SK-N-SH treated with all-trans-retinoic acid at 6 μM for 48 hours (cell line): ENCODE measurements at regions not wholly inside any gene's neighbourhood (a gene's known extent, or its start where the extent isn't known, plus 50 kb on each side); places are given as distances from the start of the nearest gene placed in this dataset.

Experiments used
- ATAC-seq: fragments of 200-7000 bp; cut with Tn5 transposase; 3 replicates; pipeline ENCODE4 v1.9.1; 2020; ENCODE audit warnings: mild to moderate bottlenecking, moderate library complexity
- ARNTL ChIP-seq: fragments of 450-650 bp; formaldehyde crosslinking; IDR thresholded peaks from 2 replicates; pipeline ENCODE4 v1.5.0; 2020; ENCODE audit warnings: low read depth, mild to moderate bottlenecking, moderate library complexity, borderline replicate concordance
- BACH2 ChIP-seq: fragments of 250-450 bp; sonication (Bioruptor Pico); IDR thresholded peaks from 2 replicates; pipeline ENCODE4 v1.9.0; 2021; ENCODE audit warnings: mild to moderate bottlenecking, borderline replicate concordance
- CSDC2 ChIP-seq: fragments of 250-450 bp; sonication (Bioruptor Pico); IDR thresholded peaks from 2 replicates; pipeline ENCODE4 v1.5.0; 2020; ENCODE audit warnings: mild to moderate bottlenecking, moderate library complexity
- GLIS3 ChIP-seq: fragments of 250-450 bp; sonication (Bioruptor Pico); IDR thresholded peaks from 2 replicates; pipeline ENCODE4 v1.5.0; 2020; ENCODE audit warnings: mild to moderate bottlenecking, moderate library complexity
- ISL1 ChIP-seq: fragments of 250-450 bp; sonication (Bioruptor Pico); IDR thresholded peaks from 2 replicates; pipeline ENCODE4 v2.1.2; 2022; ENCODE audit warnings: mild to moderate bottlenecking, moderate library complexity
- RARB ChIP-seq: fragments of 250-450 bp; sonication (Bioruptor Pico); IDR thresholded peaks from 2 replicates; pipeline ENCODE4 v1.8.0; 2021; ENCODE audit warnings: mild to moderate bottlenecking, moderate library complexity
- TOX ChIP-seq: fragments of 250-450 bp; sonication (Bioruptor Pico); IDR thresholded peaks from 2 replicates; pipeline ENCODE4 v1.8.0; 2021; ENCODE audit warnings: mild to moderate bottlenecking, moderate library complexity, borderline replicate concordance
- ZFP3 ChIP-seq: fragments of 250-450 bp; sonication (Bioruptor Pico); IDR thresholded peaks from 2 replicates; pipeline ENCODE4 v1.5.0; 2020; ENCODE audit warnings: mild to moderate bottlenecking, moderate library complexity
- ZFP30 ChIP-seq: fragments of 450-650 bp; formaldehyde crosslinking; IDR thresholded peaks from 2 replicates; pipeline ENCODE4 v1.5.0; 2022; ENCODE audit warnings: mild to moderate bottlenecking, moderate library complexity
- ZNF70 ChIP-seq: fragments of 450-650 bp; formaldehyde crosslinking; IDR thresholded peaks from 2 replicates; pipeline ENCODE4 v1.5.0; 2020; ENCODE audit warnings: mild to moderate bottlenecking, moderate library complexity
- ZNF8 ChIP-seq: fragments of 450-650 bp; formaldehyde crosslinking; IDR thresholded peaks from 2 replicates; pipeline ENCODE4 v1.5.0; 2020; ENCODE audit warnings: mild to moderate bottlenecking, moderate library complexity
- TF ChIP-seq, protein P1 (sequence below): fragments of 250-450 bp; sonication (Bioruptor Pico); IDR thresholded peaks from 2 replicates; pipeline ENCODE4 v1.8.0; 2021; ENCODE audit warnings: low read depth, mild to moderate bottlenecking, moderate library complexity, borderline replicate concordance
- TF ChIP-seq, protein P2 (sequence below): fragments of 250-450 bp; sonication (Bioruptor Pico); IDR thresholded peaks from 2 replicates; pipeline ENCODE4 v1.5.1; 2020; ENCODE audit warnings: low read depth, mild to moderate bottlenecking, moderate library complexity
- TF ChIP-seq, protein P3 (sequence below): fragments of 250-450 bp; sonication (Bioruptor Pico); IDR thresholded peaks from 2 replicates; pipeline ENCODE4 v1.5.0; 2020; ENCODE audit warnings: mild to moderate bottlenecking, moderate library complexity
- TF ChIP-seq, protein P4 (sequence below): fragments of 250-450 bp; sonication (Bioruptor Pico); IDR thresholded peaks from 2 replicates; pipeline ENCODE4 v1.8.0; 2020; ENCODE audit warnings: mild to moderate bottlenecking, moderate library complexity, borderline replicate concordance

DNA sequence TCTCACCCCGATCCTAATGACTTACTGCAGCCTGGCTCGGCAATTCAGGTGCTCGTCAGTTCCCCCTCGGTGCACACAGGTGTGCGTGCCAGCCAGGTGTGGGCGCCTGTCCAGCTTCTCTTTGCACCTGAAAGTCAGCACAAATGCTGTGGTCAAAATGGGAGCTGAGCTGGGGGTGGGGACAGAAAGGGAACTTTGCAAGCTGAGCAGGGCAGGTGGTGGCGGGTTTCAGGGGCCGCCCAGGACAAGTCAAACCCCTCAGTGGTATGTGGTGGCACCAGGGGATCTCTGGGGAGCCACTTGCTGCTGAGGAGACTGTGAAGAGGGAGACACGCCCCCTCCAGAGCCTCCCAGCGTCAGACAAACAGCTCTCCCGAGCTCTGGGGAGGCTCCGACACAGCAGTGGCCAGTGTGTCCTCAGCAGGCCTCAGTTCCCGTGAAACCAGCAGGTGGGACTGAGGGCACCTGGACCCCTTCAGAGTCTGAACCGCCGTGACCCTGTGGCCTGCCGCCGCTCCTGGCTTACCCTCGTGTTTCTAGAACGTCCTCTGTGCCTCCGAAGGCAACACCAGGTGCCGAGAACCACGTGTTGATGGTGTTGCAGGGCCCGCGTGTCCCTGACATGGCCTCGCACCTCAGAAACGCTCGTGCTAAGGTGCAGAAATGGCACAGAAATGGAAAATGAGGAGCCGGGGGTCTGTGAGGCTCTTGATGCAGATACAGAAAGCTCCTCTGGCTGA is 233.5 kb upstream of the TNRC6C start (continued):
- TF ChIP-seq, protein P1, sequence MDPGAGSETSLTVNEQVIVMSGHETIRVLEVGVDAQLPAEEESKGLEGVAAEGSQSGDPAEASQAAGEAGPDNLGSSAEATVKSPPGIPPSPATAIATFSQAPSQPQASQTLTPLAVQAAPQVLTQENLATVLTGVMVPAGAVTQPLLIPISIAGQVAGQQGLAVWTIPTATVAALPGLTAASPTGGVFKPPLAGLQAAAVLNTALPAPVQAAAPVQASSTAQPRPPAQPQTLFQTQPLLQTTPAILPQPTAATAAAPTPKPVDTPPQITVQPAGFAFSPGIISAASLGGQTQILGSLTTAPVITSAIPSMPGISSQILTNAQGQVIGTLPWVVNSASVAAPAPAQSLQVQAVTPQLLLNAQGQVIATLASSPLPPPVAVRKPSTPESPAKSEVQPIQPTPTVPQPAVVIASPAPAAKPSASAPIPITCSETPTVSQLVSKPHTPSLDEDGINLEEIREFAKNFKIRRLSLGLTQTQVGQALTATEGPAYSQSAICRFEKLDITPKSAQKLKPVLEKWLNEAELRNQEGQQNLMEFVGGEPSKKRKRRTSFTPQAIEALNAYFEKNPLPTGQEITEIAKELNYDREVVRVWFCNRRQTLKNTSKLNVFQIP (CRISPR knock-in tag), result no peak
- TF ChIP-seq TOX (CRISPR knock-in tag), result no peak
- no peak for TF ChIP-seq ZNF70 (CRISPR knock-in tag)
- TF ChIP-seq, all 23 proteins: peak for 0

DNA sequence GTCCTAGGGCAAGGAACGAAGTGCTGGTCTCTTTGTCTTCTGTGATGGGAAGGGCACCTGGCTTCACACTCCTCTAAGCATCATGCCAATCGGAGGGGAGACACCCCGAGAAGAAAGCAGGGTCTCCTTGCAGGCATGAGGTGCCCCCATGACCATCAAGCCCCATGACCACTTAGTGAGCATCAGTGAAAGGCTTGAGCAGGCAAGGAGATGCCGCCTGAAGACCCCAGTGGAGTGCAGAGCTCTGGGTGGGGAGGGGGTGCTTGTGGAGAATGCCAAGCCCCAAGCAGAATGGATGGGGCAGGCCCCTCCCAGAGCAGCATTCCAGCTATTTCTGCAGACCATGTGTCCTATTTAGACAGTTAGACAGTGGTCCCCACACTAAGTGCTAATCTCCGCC is 232.7 kb upstream of the TNRC6C start:
- ATAC-seq, result no peak
- TF ChIP-seq TOX (CRISPR knock-in tag), result no peak
- no peak for TF ChIP-seq ZNF8 (CRISPR knock-in tag)
- TF ChIP-seq CSDC2 (CRISPR knock-in tag), result no peak
- TF ChIP-seq, protein P2, sequence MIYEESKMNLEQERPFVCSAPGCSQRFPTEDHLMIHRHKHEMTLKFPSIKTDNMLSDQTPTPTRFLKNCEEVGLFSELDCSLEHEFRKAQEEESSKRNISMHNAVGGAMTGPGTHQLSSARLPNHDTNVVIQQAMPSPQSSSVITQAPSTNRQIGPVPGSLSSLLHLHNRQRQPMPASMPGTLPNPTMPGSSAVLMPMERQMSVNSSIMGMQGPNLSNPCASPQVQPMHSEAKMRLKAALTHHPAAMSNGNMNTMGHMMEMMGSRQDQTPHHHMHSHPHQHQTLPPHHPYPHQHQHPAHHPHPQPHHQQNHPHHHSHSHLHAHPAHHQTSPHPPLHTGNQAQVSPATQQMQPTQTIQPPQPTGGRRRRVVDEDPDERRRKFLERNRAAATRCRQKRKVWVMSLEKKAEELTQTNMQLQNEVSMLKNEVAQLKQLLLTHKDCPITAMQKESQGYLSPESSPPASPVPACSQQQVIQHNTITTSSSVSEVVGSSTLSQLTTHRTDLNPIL (CRISPR knock-in tag), result no peak
- no peak for TF ChIP-seq ARNTL (CRISPR knock-in tag)
- no peak for TF ChIP-seq ZFP30 (CRISPR knock-in tag)
- no peak for TF ChIP-seq ZFP3 (CRISPR knock-in tag)
- TF ChIP-seq, all 23 proteins: peak for 0

DNA sequence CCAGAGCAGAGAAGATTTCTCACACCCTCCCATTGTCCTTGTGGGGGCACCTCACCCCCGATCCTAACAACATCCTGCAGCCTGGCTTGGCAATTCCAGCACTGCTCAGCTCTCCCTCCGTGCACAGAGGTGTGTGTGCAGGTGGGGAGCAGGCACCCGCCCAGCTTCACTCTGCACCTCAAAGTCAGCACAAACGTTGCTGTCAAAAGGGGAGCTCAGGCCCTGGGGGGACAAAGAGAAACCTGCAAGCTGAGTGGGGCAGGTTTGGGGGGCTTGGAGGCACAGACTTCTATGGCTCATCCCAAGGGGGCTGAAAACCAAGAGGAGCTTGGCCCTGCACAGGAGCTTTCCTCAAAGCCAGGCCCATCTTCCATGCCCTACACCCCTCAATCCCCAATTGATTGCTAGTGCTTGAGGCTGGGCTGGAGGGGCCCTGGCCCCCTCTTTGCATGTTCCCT is 231.9 kb upstream of the TNRC6C start:
- TF ChIP-seq TOX (CRISPR knock-in tag) (no peak), ZFP3 (CRISPR knock-in tag) (no peak)
- ATAC-seq, result no peak

DNA sequence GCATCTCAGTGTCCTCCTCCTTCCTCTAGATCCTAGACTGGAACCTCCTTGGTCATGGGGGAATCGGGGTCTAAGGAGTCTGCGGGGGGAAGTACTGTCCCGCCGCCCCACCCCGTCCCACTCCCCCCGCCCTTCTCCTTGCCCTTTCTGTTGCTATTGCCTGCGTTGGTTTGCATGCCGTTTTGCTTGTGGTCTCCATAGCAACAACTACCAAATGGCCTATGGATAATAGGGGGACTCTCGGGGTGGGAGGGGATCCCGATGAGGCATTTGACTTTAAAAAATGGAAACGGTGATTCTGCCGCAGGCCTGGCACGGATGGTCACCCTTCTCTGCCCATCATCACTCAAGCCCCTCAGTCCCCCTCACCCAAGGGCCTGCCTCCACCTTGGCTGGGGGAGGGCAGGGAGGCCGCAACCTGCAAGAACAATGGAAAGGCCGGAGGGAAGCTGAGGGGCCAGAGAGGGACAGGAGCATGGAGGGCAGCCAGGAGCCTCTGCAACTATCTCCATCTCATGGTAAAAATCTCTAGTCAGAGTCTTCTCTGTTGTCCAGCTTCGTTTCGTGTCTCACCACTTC is 231.4 kb upstream of the TNRC6C start:
- TF ChIP-seq ZNF8 (CRISPR knock-in tag) (no peak), ISL1 (no peak), GLIS3 (CRISPR knock-in tag) (no peak), BACH2 (CRISPR knock-in tag) (no peak), CSDC2 (CRISPR knock-in tag) (no peak), RARB (CRISPR knock-in tag) (no peak), ZNF70 (CRISPR knock-in tag) (no peak)
- TF ChIP-seq, protein P1 (CRISPR knock-in tag), result no peak
- TF ChIP-seq, protein P2 (CRISPR knock-in tag), result no peak
- TF ChIP-seq, protein P3, sequence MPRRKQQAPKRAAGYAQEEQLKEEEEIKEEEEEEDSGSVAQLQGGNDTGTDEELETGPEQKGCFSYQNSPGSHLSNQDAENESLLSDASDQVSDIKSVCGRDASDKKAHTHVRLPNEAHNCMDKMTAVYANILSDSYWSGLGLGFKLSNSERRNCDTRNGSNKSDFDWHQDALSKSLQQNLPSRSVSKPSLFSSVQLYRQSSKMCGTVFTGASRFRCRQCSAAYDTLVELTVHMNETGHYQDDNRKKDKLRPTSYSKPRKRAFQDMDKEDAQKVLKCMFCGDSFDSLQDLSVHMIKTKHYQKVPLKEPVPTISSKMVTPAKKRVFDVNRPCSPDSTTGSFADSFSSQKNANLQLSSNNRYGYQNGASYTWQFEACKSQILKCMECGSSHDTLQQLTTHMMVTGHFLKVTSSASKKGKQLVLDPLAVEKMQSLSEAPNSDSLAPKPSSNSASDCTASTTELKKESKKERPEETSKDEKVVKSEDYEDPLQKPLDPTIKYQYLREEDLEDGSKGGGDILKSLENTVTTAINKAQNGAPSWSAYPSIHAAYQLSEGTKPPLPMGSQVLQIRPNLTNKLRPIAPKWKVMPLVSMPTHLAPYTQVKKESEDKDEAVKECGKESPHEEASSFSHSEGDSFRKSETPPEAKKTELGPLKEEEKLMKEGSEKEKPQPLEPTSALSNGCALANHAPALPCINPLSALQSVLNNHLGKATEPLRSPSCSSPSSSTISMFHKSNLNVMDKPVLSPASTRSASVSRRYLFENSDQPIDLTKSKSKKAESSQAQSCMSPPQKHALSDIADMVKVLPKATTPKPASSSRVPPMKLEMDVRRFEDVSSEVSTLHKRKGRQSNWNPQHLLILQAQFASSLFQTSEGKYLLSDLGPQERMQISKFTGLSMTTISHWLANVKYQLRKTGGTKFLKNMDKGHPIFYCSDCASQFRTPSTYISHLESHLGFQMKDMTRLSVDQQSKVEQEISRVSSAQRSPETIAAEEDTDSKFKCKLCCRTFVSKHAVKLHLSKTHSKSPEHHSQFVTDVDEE (CRISPR knock-in tag), result no peak
- TF ChIP-seq, protein P4, sequence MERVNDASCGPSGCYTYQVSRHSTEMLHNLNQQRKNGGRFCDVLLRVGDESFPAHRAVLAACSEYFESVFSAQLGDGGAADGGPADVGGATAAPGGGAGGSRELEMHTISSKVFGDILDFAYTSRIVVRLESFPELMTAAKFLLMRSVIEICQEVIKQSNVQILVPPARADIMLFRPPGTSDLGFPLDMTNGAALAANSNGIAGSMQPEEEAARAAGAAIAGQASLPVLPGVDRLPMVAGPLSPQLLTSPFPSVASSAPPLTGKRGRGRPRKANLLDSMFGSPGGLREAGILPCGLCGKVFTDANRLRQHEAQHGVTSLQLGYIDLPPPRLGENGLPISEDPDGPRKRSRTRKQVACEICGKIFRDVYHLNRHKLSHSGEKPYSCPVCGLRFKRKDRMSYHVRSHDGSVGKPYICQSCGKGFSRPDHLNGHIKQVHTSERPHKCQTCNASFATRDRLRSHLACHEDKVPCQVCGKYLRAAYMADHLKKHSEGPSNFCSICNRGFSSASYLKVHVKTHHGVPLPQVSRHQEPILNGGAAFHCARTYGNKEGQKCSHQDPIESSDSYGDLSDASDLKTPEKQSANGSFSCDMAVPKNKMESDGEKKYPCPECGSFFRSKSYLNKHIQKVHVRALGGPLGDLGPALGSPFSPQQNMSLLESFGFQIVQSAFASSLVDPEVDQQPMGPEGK (CRISPR knock-in tag), result no peak
- no peak; the same call in 2 of the 3 replicates for ATAC-seq
